Skeletal muscle satellite cell (primary cell): ENCODE measurements at regions not wholly inside any gene's neighbourhood (a gene's known extent, or its start where the extent isn't known, plus 50 kb on each side); places are given as distances from the start of the nearest gene placed in this dataset.

Source experiments
- H3K27me3 ChIP-seq: 2 replicates; pipeline ENCODE4 v1.7.0; 2013; ENCODE audit warnings: low read length; ENCODE audit not compliant: control insufficient read depth, insufficient read depth
- H3K36me3 ChIP-seq: 2 replicates; pipeline ENCODE4 v1.7.0; 2013; ENCODE audit warnings: mild to moderate bottlenecking, control low read depth, low read length; ENCODE audit not compliant: insufficient read depth
- H3K4me1 ChIP-seq: 2 replicates; pipeline ENCODE4 v1.7.0; 2013; ENCODE audit warnings: low read length; ENCODE audit not compliant: control insufficient read depth, insufficient read depth
- H3K4me2 ChIP-seq: 2 replicates; pipeline ENCODE4 v1.7.0; 2013; ENCODE audit warnings: mild to moderate bottlenecking, low read length
- H3K4me3 ChIP-seq: 2 replicates; pipeline ENCODE4 v1.7.0; 2013; ENCODE audit warnings: low read length
- H3K9ac ChIP-seq: 2 replicates; pipeline ENCODE4 v1.7.0; 2013; ENCODE audit warnings: mild to moderate bottlenecking, low read depth, low read length, moderate library complexity
- H3K9me3 ChIP-seq: replicated peaks from 2 replicates; pipeline ENCODE4 v1.7.0; 2013; ENCODE audit warnings: mild to moderate bottlenecking, control low read depth, low read length

DNA sequence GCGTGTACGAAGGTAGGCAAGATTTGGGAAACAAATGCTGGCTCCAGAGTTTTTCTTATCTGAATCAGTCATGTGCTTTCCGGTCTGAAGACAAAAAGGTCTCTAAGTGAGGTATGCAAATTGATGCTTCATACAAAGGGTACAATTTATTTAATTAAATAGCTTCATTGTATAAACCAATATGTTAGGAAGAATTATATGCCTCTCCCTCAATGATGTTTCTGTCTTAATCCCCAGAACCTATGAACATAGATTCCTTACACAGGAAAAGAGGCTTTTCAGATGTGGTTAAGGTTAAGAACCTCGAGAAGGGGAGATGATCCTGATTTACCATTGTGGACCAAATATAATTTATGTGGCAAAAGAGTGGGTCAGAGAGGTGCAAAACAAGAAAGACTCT is 543.5 kb upstream of the PCDH10 start:
- H3K36me3 ChIP-seq = no peaks in the 10 kb centered on the region
- H3K9ac ChIP-seq = no peak overlapping the region
- no peaks in the 10 kb centered on the region for H3K4me1 ChIP-seq
- no peaks in the 10 kb centered on the region for H3K27me3 ChIP-seq
- no peak overlapping the region for H3K4me3 ChIP-seq
- no peak overlapping the region for H3K4me2 ChIP-seq
- no peaks in the 10 kb centered on the region for H3K9me3 ChIP-seq

- H3K9ac ChIP-seq = no peak overlapping the region
- H3K9me3 ChIP-seq = no peaks in the 10 kb centered on the region
- H3K4me1 ChIP-seq = no peaks in the 10 kb centered on the region
- no peak overlapping the region for H3K4me2 ChIP-seq
- no peaks in the 10 kb centered on the region for H3K27me3 ChIP-seq
- H3K36me3 ChIP-seq = no peaks in the 10 kb centered on the region
- no peak overlapping the region for H3K4me3 ChIP-seq
Measured at GRCh38 chr4:132614682-132615081, 534.4 kb upstream of the PCDH10 start.

GRCh38 chr4:132619968-132620367 is 529.1 kb upstream of the PCDH10 start:
- no peak overlapping the region for H3K4me3 ChIP-seq
- H3K4me1 ChIP-seq = no peaks in the 10 kb centered on the region
- H3K9ac ChIP-seq = no peak overlapping the region
- no peak overlapping the region for H3K4me2 ChIP-seq
- no peaks in the 10 kb centered on the region for H3K27me3 ChIP-seq
- no peaks in the 10 kb centered on the region for H3K36me3 ChIP-seq
- H3K9me3 ChIP-seq = no peaks in the 10 kb centered on the region

GRCh38 chr4:132642016-132642817 is 506.9 kb upstream of the PCDH10 start:
- H3K9me3 ChIP-seq = no peaks in the 10 kb centered on the region
- no peak overlapping the region for H3K4me3 ChIP-seq
- no peaks in the 10 kb centered on the region for H3K4me1 ChIP-seq
- no peak overlapping the region for H3K4me2 ChIP-seq
- H3K36me3 ChIP-seq = no peaks in the 10 kb centered on the region
- H3K9ac ChIP-seq = no peak overlapping the region
- no peaks in the 10 kb centered on the region for H3K27me3 ChIP-seq

DNA sequence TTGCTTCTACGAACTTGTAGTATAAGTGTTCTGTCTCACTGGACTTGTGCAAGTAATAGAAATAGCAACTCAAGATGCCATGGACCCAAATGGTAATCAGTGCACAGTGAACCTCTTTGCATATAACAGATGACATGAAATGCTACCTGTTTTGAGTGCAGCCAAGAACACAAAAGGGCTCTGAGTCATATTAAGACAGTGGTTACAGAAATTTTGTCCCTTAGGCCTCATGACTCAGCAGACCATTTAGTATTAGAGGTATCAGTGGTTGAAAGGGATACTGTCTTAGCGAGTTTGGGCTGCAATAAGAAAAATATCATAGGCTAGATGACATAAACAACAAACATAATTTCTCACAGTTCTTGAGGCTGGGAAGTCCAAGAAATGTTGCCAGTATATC is 502.9 kb upstream of the PCDH10 start:
- Histone ChIP-seq H3K9me3 (no peaks in the 10 kb centered on the region), H3K4me3 (no peak overlapping the region), H3K36me3 (no peaks in the 10 kb centered on the region), H3K4me1 (no peaks in the 10 kb centered on the region), H3K4me2 (no peak overlapping the region), H3K27me3 (no peaks in the 10 kb centered on the region), H3K9ac (no peak overlapping the region)

GRCh38 chr4:132651196-132651595 is 497.9 kb upstream of the PCDH10 start:
- Histone ChIP-seq H3K36me3 (no peaks in the 10 kb centered on the region), H3K9me3 (no peaks in the 10 kb centered on the region), H3K4me2 (no peak overlapping the region), H3K4me1 (no peaks in the 10 kb centered on the region), H3K9ac (no peak overlapping the region), H3K4me3 (no peak overlapping the region), H3K27me3 (no peaks in the 10 kb centered on the region)

GRCh38 chr4:132660181-132660580 is 488.9 kb upstream of the PCDH10 start:
- Histone ChIP-seq H3K4me1 (no peaks in the 10 kb centered on the region), H3K27me3 (no peaks in the 10 kb centered on the region), H3K36me3 (no peaks in the 10 kb centered on the region), H3K4me2 (no peak overlapping the region), H3K9ac (no peak overlapping the region), H3K4me3 (no peak overlapping the region), H3K9me3 (peaks cover 4% of the 10 kb centered on the region)

DNA sequence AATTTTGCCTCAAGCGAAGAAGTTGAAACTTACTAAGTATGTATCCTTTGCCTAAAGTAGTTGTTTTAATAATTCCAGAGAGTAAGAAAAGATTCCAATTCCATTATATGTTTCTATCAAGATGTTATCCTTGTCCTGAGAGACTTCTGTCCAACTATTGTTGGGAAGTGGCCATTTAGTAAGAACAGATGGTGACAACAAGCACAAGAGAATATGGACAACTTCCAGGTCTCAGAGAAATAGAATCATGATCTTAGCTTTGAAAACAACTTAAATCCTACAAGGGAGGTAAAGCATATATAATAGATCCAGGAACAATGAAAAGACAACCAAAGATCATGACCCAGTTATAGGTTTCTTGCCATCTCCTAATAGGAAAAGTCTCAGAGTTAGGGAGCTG is 486.6 kb upstream of the PCDH10 start:
- Histone ChIP-seq H3K27me3 (no peaks in the 10 kb centered on the region), H3K9me3 (peaks cover 4% of the 10 kb centered on the region), H3K4me1 (no peaks in the 10 kb centered on the region), H3K4me2 (no peak overlapping the region), H3K9ac (no peak overlapping the region), H3K36me3 (no peaks in the 10 kb centered on the region), H3K4me3 (no peak overlapping the region)

DNA sequence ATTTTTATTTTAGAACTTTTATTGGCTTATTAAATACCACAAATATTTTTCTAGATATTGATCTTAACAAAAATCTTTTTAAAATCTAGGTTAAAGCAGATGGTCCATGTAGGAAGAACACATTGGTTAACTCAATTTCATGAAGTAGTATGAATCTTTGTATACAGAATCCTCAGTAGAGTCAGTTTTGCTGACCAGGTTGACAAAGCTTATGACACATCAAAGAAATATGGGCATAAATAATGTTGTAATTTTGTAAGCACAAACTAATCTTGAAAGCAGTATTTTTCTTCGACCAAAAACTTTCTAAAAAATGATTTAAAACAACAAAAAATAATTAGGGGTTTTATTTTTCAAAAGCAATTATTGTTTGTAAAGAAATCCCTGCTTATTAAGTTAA is 479.3 kb upstream of the PCDH10 start:
- Histone ChIP-seq H3K4me2 (no peak overlapping the region), H3K9ac (no peak overlapping the region), H3K9me3 (no peaks in the 10 kb centered on the region)

GRCh38 chr4:132670557-132670956 is 478.5 kb upstream of the PCDH10 start:
- Histone ChIP-seq H3K4me3 (no peak overlapping the region), H3K4me1 (no peaks in the 10 kb centered on the region), H3K4me2 (no peak overlapping the region), H3K36me3 (no peaks in the 10 kb centered on the region), H3K9me3 (no peaks in the 10 kb centered on the region), H3K27me3 (no peaks in the 10 kb centered on the region), H3K9ac (no peak overlapping the region)

More for the DNA sequence above, 479.3 kb upstream of the PCDH10 start:
- no peaks in the 10 kb centered on the region for H3K4me1 ChIP-seq
- no peaks in the 10 kb centered on the region for H3K27me3 ChIP-seq
- no peaks in the 10 kb centered on the region for H3K36me3 ChIP-seq
- no peak overlapping the region for H3K4me3 ChIP-seq

DNA sequence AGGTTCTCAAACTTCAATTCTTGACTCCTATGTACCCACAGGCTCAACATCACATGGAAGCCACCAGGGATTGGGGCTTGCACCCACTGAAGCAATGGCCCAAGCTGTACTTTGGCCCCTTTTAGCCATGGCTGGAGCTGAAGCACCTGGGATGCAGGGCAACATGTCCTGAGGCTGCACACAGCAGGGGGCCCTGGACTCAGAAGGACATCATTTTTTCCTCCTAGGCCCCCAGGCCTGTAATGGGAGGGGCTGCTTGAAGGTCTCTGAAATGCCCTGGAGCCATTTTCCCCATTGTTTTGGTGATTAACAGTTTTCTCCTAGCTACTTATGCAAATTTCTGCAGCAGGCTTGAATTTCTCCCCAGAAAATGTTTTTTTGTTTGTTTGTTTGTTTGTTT is 465.1 kb upstream of the PCDH10 start:
- H3K4me2 ChIP-seq = no peak overlapping the region
- H3K36me3 ChIP-seq = no peaks in the 10 kb centered on the region
- H3K4me3 ChIP-seq = no peak overlapping the region

DNA sequence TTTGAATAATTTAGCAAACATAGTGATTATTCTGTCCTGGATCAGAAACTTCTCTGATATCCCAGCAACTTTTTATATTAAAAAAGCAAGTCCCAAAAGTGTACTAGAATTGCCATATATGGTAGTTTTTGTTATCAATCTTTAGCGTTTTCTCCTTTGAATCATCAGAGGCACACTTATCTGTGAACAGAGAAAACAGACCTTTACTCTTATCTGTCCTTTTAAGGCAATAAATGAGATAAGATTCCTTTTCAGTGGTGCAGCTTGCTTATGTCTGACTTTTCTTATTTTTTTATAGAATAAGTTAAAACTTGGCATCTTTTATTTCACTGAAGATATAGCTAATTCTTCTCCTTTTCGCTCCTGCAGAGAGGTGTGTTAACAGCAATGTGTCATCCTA is 458.1 kb upstream of the PCDH10 start:
- no peak overlapping the region for H3K4me3 ChIP-seq
- H3K36me3 ChIP-seq = no peaks in the 10 kb centered on the region
- no peaks in the 10 kb centered on the region for H3K4me1 ChIP-seq
- no peaks in the 10 kb centered on the region for H3K9me3 ChIP-seq
- no peak overlapping the region for H3K4me2 ChIP-seq
- no peaks in the 10 kb centered on the region for H3K27me3 ChIP-seq
- H3K9ac ChIP-seq = no peak overlapping the region

More for the DNA sequence above, 465.1 kb upstream of the PCDH10 start:
- H3K27me3 ChIP-seq = no peaks in the 10 kb centered on the region
- no peaks in the 10 kb centered on the region for H3K4me1 ChIP-seq
- peaks cover 8% of the 10 kb centered on the region for H3K9me3 ChIP-seq
- no peak overlapping the region for H3K9ac ChIP-seq
